H1 (cell line): ENCODE measurements at regions not wholly inside any gene's neighbourhood (a gene's known extent, or its start where the extent isn't known, plus 50 kb on each side); places are given as distances from the start of the nearest gene placed in this dataset.

Experiments used
- CTCF ChIA-PET: fragments of 300-600 bp; sonication (Branson Sonifier 250); formaldehyde crosslinking; loops from one replicate; lab custom pipeline; 2021; ENCODE audit not compliant: partially characterized antibody; lab: Charles Lee
- POLR2A ChIA-PET: fragments of 300-600 bp; sonication (Branson Sonifier 250); formaldehyde crosslinking; loops from one replicate; lab custom pipeline; 2021; ENCODE audit warnings: inconsistent platforms; ENCODE audit not compliant: partially characterized antibody; lab: Charles Lee
- DNase-seq, 2 experiments: peaks; one replicate each; pipeline versions ENCODE4 v3.0.0 to v3.0.0-alpha.2; 2010 to 2022; ENCODE audit warnings: low spot score in 2 of 2, low read depth in 1 of 2, mixed read lengths in 1 of 2
- FAIRE-seq: peaks from 2 replicates; lab custom pipeline; 2011; peaks lifted over from hg19 to GRCh38; lab: Jason Lieb, UNC
- H2AFZ ChIP-seq: 2 replicates; pipeline ENCODE4 v1.8.1; 2012; ENCODE audit warnings: low read length, inconsistent platforms
- H2AK5ac ChIP-seq: 2 replicates; pipeline ENCODE4 v1.6.1; 2013; ENCODE audit warnings: low read depth, low read length
- H2BK120ac ChIP-seq: replicated peaks from 2 replicates; pipeline ENCODE3; 2013; ENCODE audit warnings: low read depth, low read length, inconsistent platforms
- H2BK12ac ChIP-seq: 2 replicates; pipeline ENCODE4 v1.6.1; 2013; ENCODE audit warnings: low read depth, low read length
- H2BK15ac ChIP-seq: 2 replicates; pipeline ENCODE4 v1.6.1; 2013; ENCODE audit warnings: low read length
- H2BK20ac ChIP-seq: 2 replicates; pipeline ENCODE4 v1.6.1; 2013; ENCODE audit warnings: low read length
- H2BK5ac ChIP-seq: 2 replicates; pipeline ENCODE4 v1.6.1; 2013; ENCODE audit warnings: low read depth, low read length
- H3K14ac ChIP-seq: 2 replicates; pipeline ENCODE4 v1.6.1; 2013; ENCODE audit warnings: inconsistent platforms; ENCODE audit not compliant: insufficient read length
- H3K18ac ChIP-seq: 2 replicates; pipeline ENCODE4 v1.6.1; 2013; ENCODE audit warnings: low read length; ENCODE audit errors: extremely low read depth
- H3K23ac ChIP-seq: 2 replicates; pipeline ENCODE4 v1.6.1; 2013; ENCODE audit warnings: inconsistent platforms; ENCODE audit not compliant: insufficient read length
- H3K23me2 ChIP-seq: 2 replicates; pipeline ENCODE4 v1.6.1; 2013; ENCODE audit warnings: low read depth, low read length
- H3K27ac ChIP-seq: 2 replicates; pipeline ENCODE4 v1.6.1; 2011; ENCODE audit warnings: low read depth, low read length, inconsistent platforms
- H3K27me3 ChIP-seq, 4 experiments: replicated peaks in 1 of 4; 1 replicate in 1 of 4; 2 replicates in 3 of 4; pipeline versions ENCODE4 v1.6.1 to v1.8.1; 2011 to 2013; ENCODE audit warnings: low read length in 3 of 4, mild to moderate bottlenecking in 3 of 4, inconsistent platforms in 2 of 4, mixed read lengths in 2 of 4, moderate library complexity in 1 of 4; ENCODE audit not compliant: control insufficient read depth in 3 of 4, insufficient read depth in 3 of 4; ENCODE audit errors: extremely low read depth in 1 of 4
- H3K36me3 ChIP-seq, 4 experiments: 2 replicates each; pipeline versions ENCODE4 v1.6.1 to v1.8.1; 2011 to 2013; ENCODE audit warnings: mild to moderate bottlenecking in 4 of 4, low read length in 3 of 4, moderate library complexity in 2 of 4, control low read depth in 1 of 4, inconsistent platforms in 1 of 4; ENCODE audit not compliant: insufficient read depth in 4 of 4, control insufficient read depth in 2 of 4
- H3K4ac ChIP-seq: replicated peaks from 2 replicates; pipeline ENCODE3; 2013; ENCODE audit warnings: low read length, low read depth, mixed read lengths, inconsistent platforms; ENCODE audit not compliant: insufficient read length
- H3K4me1 ChIP-seq, 4 experiments: replicated peaks in 1 of 4; 1 replicate in 1 of 4; 2 replicates in 3 of 4; pipeline versions ENCODE4 v1.6.1 to v1.8.1; 2011 to 2013; ENCODE audit warnings: low read length in 3 of 4, inconsistent platforms in 2 of 4, mixed read lengths in 1 of 4; ENCODE audit not compliant: insufficient read depth in 4 of 4, control insufficient read depth in 3 of 4
- H3K4me2 ChIP-seq, 2 experiments: 2 replicates each; pipeline versions ENCODE4 v1.6.1 to v1.8.1; 2011 to 2013; ENCODE audit warnings: low read depth in 2 of 2, low read length in 2 of 2, control low read depth in 1 of 2, inconsistent platforms in 1 of 2, mild to moderate bottlenecking in 1 of 2; ENCODE audit not compliant: insufficient read depth in 1 of 2
- H3K4me3 ChIP-seq, 4 experiments: fragments of 200-600, 300-600 bp in 1 of 4; sonication (generic), shearing (Covaris generic), sonication (Bioruptor Twin) in 1 of 4; 2 replicates each; pipeline versions ENCODE4 v1.5.1 to v1.8.1; 2011 to 2016; ENCODE audit warnings: low read length in 4 of 4, low read depth in 3 of 4, control low read depth in 2 of 4, inconsistent platforms in 2 of 4, mild to moderate bottlenecking in 2 of 4, mixed read lengths in 1 of 4, moderate library complexity in 1 of 4; ENCODE audit not compliant: insufficient read depth in 2 of 4; ENCODE audit errors: extremely low read depth in 1 of 4
- H3K56ac ChIP-seq: replicated peaks from 2 replicates; pipeline ENCODE3; 2013; ENCODE audit warnings: low read depth, mild to moderate bottlenecking, mixed read lengths, low read length, inconsistent platforms; ENCODE audit not compliant: insufficient read length
- H3K79me1 ChIP-seq: 2 replicates; pipeline ENCODE4 v1.6.1; 2013; ENCODE audit warnings: low read depth, low read length, control low read depth
- H3K79me2 ChIP-seq, 2 experiments: 2 replicates each; pipeline versions ENCODE4 v1.6.1 to v1.8.1; 2012 to 2013; ENCODE audit warnings: low read length in 2 of 2, mild to moderate bottlenecking in 2 of 2, inconsistent platforms in 1 of 2; ENCODE audit not compliant: insufficient read depth in 2 of 2, control insufficient read depth in 1 of 2
- H3K9ac ChIP-seq, 4 experiments: replicated peaks in 1 of 4; 1 replicate in 1 of 4; 2 replicates in 3 of 4; pipeline versions ENCODE4 v1.6.1 to v1.8.1; 2011 to 2013; ENCODE audit warnings: low read depth in 3 of 4, low read length in 3 of 4, control low read depth in 2 of 4, mild to moderate bottlenecking in 2 of 4, moderate library complexity in 2 of 4, inconsistent platforms in 1 of 4; ENCODE audit errors: extremely low read depth in 1 of 4
- H3K9me3 ChIP-seq, 2 experiments: 2 replicates each; pipeline versions ENCODE4 v1.6.1 to v1.8.1; 2012 to 2013; ENCODE audit warnings: mild to moderate bottlenecking in 2 of 2, moderate library complexity in 2 of 2, control low read depth in 1 of 2, inconsistent platforms in 1 of 2, low read depth in 1 of 2, low read length in 1 of 2, mixed read lengths in 1 of 2; ENCODE audit not compliant: insufficient read depth in 2 of 2
- H4K20me1 ChIP-seq, 2 experiments: replicated peaks in 1 of 2; 2 replicates each; pipeline versions ENCODE3 to v1.8.1; 2011 to 2013; ENCODE audit warnings: inconsistent platforms in 2 of 2, low read length in 2 of 2, mild to moderate bottlenecking in 1 of 2; ENCODE audit not compliant: insufficient read depth in 2 of 2, control insufficient read depth in 1 of 2
- H4K5ac ChIP-seq: 2 replicates; pipeline ENCODE4 v1.6.1; 2013; ENCODE audit warnings: low read length, low read depth, mixed read lengths, inconsistent platforms; ENCODE audit not compliant: insufficient read length
- H4K8ac ChIP-seq: 2 replicates; pipeline ENCODE4 v1.8.0; 2013; ENCODE audit warnings: mild to moderate bottlenecking, moderate library complexity, low read length, inconsistent platforms; ENCODE audit not compliant: insufficient read depth; ENCODE audit errors: extremely low read depth
- H4K91ac ChIP-seq: replicated peaks from 2 replicates; pipeline ENCODE3; 2013; ENCODE audit warnings: low read length, mixed read lengths, inconsistent platforms; ENCODE audit not compliant: insufficient read length
- CBX8 ChIP-seq: fragments of 300-800, 300-1000 bp; sonication (generic); IDR thresholded peaks from 2 replicates; pipeline ENCODE4 v1.7.1; 2016; ENCODE audit warnings: low read depth, low read length, borderline replicate concordance
- JUN ChIP-seq: IDR thresholded peaks from 2 replicates; pipeline ENCODE4 v1.6.1; 2011; ENCODE audit warnings: low read depth, mild to moderate bottlenecking, improper control_type of control experiment, low read length
- SAP30 ChIP-seq: fragments of 300-600 bp; sonication (generic); IDR thresholded peaks from 2 replicates; pipeline ENCODE4 v1.7.1; 2012; ENCODE audit warnings: low read length, moderate library complexity, mild to moderate bottlenecking, inconsistent platforms; ENCODE audit not compliant: insufficient read depth, insufficient replicate concordance
- WGBS, 2 experiments: shearing (Covaris generic) in 1 of 2; methylation state at CpG; one replicate each; pipeline versions ENCODE4 v1.1.6 to v1.1.7; 2013 to 2015; ENCODE audit warnings: low lambda C conversion rate in 2 of 2, mixed read lengths in 2 of 2, inconsistent platforms in 1 of 2, low coverage in 1 of 2, missing lambda C conversion rate in 1 of 2; ENCODE audit not compliant: insufficient replicate concordance in 2 of 2, insufficient coverage in 1 of 2, insufficient read length in 1 of 2; ENCODE audit errors: extremely low coverage in 1 of 2, missing lambda C conversion rate in 1 of 2; 5-methylcytosine and 5-hydroxymethylcytosine counted together
- TF ChIP-seq, protein P1 (sequence below): IDR thresholded peaks from 2 replicates; pipeline ENCODE4 v1.6.1; 2011; ENCODE audit warnings: low read length, improper control_type of control experiment

DNA sequence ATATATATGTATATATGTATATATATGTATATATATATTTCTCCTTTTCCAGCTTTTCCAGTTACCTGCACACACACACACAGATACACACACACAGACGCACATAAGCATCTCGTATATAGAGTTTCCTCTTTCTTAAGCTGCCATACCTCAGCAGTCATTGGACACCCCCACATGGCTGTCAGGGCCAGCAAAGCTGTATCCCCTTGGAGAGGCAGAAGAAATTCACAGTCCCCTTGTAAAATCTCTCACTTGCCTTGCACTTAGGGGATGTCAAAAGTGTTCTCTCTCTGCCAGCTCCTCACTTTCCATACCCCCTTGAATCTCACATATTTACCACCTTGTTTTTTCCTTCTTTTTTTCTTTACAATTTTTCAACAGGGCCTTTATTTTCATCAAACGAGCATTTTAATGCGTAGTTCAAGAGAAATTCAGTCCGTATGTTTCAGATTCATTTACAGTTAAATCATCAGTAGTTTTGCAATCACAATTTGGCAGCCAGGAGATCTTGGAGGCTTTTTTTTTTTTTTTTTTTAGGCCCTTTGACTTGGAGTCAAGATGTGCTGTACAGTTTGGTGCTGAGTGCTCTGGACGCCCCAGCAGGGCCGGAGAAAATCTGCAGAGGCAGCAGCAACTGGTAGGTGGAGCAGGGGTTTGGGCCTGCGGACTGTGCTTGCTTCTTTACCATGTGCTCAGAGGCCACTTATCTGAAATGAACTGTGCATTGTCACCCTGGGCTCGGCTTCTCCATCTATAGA lies 244.9 kb upstream of the KLF4 start:
- Histone ChIP-seq H3K9me3 (no peaks in the 10 kb centered on the region), H3K14ac (no peak overlapping the region), H4K8ac (no peak overlapping the region), H3K23ac (no peak overlapping the region), H2AK5ac (no peak overlapping the region), H2BK20ac (no peak overlapping the region), H3K4me1 (no peaks in the 10 kb centered on the region), H3K4me3 (no peak overlapping the region), H4K20me1 (no peaks in the 10 kb centered on the region), H3K4me2 (no peak overlapping the region), H3K27me3 (no peaks in the 10 kb centered on the region), H2AFZ (no peak overlapping the region), H3K36me3 (no peaks in the 10 kb centered on the region), H2BK120ac (no peak overlapping the region), H2BK15ac (no peak overlapping the region), H3K9ac (no peak overlapping the region), H3K27ac (no peak overlapping the region), H4K5ac (no peak overlapping the region), H3K56ac (no peak overlapping the region), H3K23me2 (no peaks in the 10 kb centered on the region), H3K79me2 (no peaks in the 10 kb centered on the region), H2BK5ac (no peak overlapping the region), H4K91ac (no peak overlapping the region), H3K4ac (no peak overlapping the region), H3K18ac (no peak overlapping the region), H3K79me1 (no peaks in the 10 kb centered on the region), H2BK12ac (no peak overlapping the region)
- no peak for FAIRE-seq
- TF ChIP-seq CBX8 = no peak
- TF ChIP-seq SAP30 = no peak
- TF ChIP-seq, protein P1, sequence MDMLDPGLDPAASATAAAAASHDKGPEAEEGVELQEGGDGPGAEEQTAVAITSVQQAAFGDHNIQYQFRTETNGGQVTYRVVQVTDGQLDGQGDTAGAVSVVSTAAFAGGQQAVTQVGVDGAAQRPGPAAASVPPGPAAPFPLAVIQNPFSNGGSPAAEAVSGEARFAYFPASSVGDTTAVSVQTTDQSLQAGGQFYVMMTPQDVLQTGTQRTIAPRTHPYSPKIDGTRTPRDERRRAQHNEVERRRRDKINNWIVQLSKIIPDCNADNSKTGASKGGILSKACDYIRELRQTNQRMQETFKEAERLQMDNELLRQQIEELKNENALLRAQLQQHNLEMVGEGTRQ = no peak
- TF ChIP-seq JUN = no peak
- DNase-seq = no peak
- ChIA-PET CTCF (interaction anchor here (1.1 kb wide), 1 partner anchor 19 kb away, joined by 3 read pairs; no protein-coding TSS in a partner anchor), POLR2A (no interaction called here)
- WGBS, 2 experiments = 91% methylated on average over 9 of the region's 9 CpGs; no CpG with 5 or more reads in 1 of the 2 experiments
